Tibial artery (tissue), 4 donors: ENCODE measurements at regions not wholly inside any gene's neighbourhood (a gene's known extent, or its start where the extent isn't known, plus 50 kb on each side); places are given as distances from the start of the nearest gene placed in this dataset.

Experiments
- DNase-seq, 2 donors: peaks; one replicate each; pipeline ENCODE4 v3.0.0-alpha.2; 2019
- H3K27ac ChIP-seq, 2 donors: fragments of 200-600 bp; sonication (generic) in 1 of 2; 1 replicate in 1 of 2; 2 replicates in 1 of 2; pipeline ENCODE4 v1.5.1; 2018 to 2019; ENCODE audit warnings: mild to moderate bottlenecking in 1 of 2
- H3K27me3 ChIP-seq, 2 donors: fragments of 200-600 bp; sonication (generic) in 1 of 2; one replicate each; pipeline versions ENCODE4 v1.5.1 to v1.6.0; 2016 to 2019
- H3K36me3 ChIP-seq, 3 donors: fragments of 200-600 bp; sonication (generic) in 2 of 3; one replicate each; pipeline ENCODE4 v1.5.1; 2016 to 2019; ENCODE audit warnings: mild to moderate bottlenecking in 2 of 3
- H3K4me1 ChIP-seq, 4 donors: fragments of 200-600 bp; sonication (generic) in 2 of 4; 1 replicate in 3 of 4; 2 replicates in 1 of 4; pipeline ENCODE4 v1.5.1; 2016 to 2019
- H3K4me3 ChIP-seq, 2 donors: fragments of 200-600 bp; sonication (generic) in 1 of 2; 1 replicate in 1 of 2; 2 replicates in 1 of 2; pipeline ENCODE4 v1.5.1; 2018 to 2019; ENCODE audit warnings: mild to moderate bottlenecking in 2 of 2
- H3K9me3 ChIP-seq, 3 donors: fragments of 200-600 bp; sonication (generic) in 1 of 3; one replicate each; pipeline ENCODE4 v1.5.1; 2016 to 2019
- intact Hi-C: fragments of 100-400 bp; cut with DNase I; formaldehyde crosslinking; loops from one replicate; pipeline ENCODE4 v1.15.0; 2023; ENCODE audit warnings: low total_unique reads
- TF ChIP-seq, protein P1 (sequence below), 2 experiments: fragments of 200-600 bp in 1 of 2; fragments of 450-650 bp in 1 of 2; IDR thresholded peaks; one replicate each; pipeline ENCODE4 v1.5.1; 2017 to 2019; ENCODE audit warnings: antibody characterized with exemption in 2 of 2, mild to moderate bottlenecking in 1 of 2, moderate library complexity in 1 of 2

- H3K4me1 ChIP-seq, result no peaks in the 10 kb centered on the region
- intact Hi-C loops, result no loop called here
- H3K4me3 ChIP-seq, result no peak overlapping the region
- no peaks in the 10 kb centered on the region for H3K9me3 ChIP-seq
- H3K27me3 ChIP-seq, result no peaks in the 10 kb centered on the region
- no peak for DNase-seq
- no peaks in the 10 kb centered on the region for H3K36me3 ChIP-seq
- no peak overlapping the region for H3K27ac ChIP-seq
- TF ChIP-seq, protein P1, sequence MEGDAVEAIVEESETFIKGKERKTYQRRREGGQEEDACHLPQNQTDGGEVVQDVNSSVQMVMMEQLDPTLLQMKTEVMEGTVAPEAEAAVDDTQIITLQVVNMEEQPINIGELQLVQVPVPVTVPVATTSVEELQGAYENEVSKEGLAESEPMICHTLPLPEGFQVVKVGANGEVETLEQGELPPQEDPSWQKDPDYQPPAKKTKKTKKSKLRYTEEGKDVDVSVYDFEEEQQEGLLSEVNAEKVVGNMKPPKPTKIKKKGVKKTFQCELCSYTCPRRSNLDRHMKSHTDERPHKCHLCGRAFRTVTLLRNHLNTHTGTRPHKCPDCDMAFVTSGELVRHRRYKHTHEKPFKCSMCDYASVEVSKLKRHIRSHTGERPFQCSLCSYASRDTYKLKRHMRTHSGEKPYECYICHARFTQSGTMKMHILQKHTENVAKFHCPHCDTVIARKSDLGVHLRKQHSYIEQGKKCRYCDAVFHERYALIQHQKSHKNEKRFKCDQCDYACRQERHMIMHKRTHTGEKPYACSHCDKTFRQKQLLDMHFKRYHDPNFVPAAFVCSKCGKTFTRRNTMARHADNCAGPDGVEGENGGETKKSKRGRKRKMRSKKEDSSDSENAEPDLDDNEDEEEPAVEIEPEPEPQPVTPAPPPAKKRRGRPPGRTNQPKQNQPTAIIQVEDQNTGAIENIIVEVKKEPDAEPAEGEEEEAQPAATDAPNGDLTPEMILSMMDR (IDR thresholded peaks at IDR 0.05), result no peak
Measured at GRCh38 chr5:161786686-161787085, 61.2 kb upstream of the GABRA1 start.

- H3K9me3 ChIP-seq, result no peaks in the 10 kb centered on the region
Measured at GRCh38 chr5:161790926-161791325, 57.0 kb upstream of the GABRA1 start.

More at GRCh38 chr5:161790926-161791325, 57.0 kb upstream of the GABRA1 start:
- Histone ChIP-seq H3K27ac (no peak overlapping the region), H3K36me3 (no peaks in the 10 kb centered on the region), H3K4me1 (no peaks in the 10 kb centered on the region), H3K27me3 (no peaks in the 10 kb centered on the region), H3K4me3 (no peak overlapping the region)
- TF ChIP-seq, protein P1 (IDR thresholded peaks at IDR 0.05), result no peak
- intact Hi-C loops, result no loop called here
- no peak for DNase-seq
